Head of caudate nucleus (tissue), 42 donors: ENCODE measurements at regions not wholly inside any gene's neighbourhood (a gene's known extent, or its start where the extent isn't known, plus 50 kb on each side); places are given as distances from the start of the nearest gene placed in this dataset.
"Not testable (repeated sequence)": the region's sequence is repeated elsewhere in the genome, so short reads cannot be mapped to it uniquely, and the experiment has no call there.

Experiments
- DNase-seq, 42 donors: peaks; one replicate each; pipeline versions ENCODE4 v3.0.0 to v3.0.0-alpha.2; 2020 to 2021; ENCODE audit warnings: mixed read lengths in 7 of 42
- intact Hi-C: fragments of 100-400 bp; cut with DNase I; formaldehyde crosslinking; loops from one replicate; pipeline ENCODE4 v1.15.0; 2022

GRCh38 chr21:10463156-10463555 lies 58.2 kb upstream of the TPTE start:
- DNase-seq = no peak
- intact Hi-C loops = no loop called here

- intact Hi-C loops = no loop called here
- no peak for DNase-seq
Measured at GRCh38 chr21:10464975-10465374, 56.4 kb upstream of the TPTE start.

- intact Hi-C loops = not testable (repeated sequence)
- peak in 4 of 42 donors; percentile 25 to 46 (median 34) for DNase-seq
Measured at GRCh38 chr21:10465524-10466110, 55.8 kb upstream of the TPTE start.

GRCh38 chr21:10466200-10466599 lies 55.2 kb upstream of the TPTE start:
- intact Hi-C loops = no loop called here
- no peak for DNase-seq
